Calu3 (cell line): ENCODE measurements at regions not wholly inside any gene's neighbourhood (a gene's known extent, or its start where the extent isn't known, plus 50 kb on each side); places are given as distances from the start of the nearest gene placed in this dataset.

ENCODE experiments used
- BruUV-seq: library from RNA; stranded (reverse); fragments of 400-500 nt; replicated peaks from 2 replicates; lab custom pipeline; 2021; lab: Mats Ljungman, UMichigan
- CTCF ChIA-PET: fragments of 300-600 bp; sonication (Branson Sonifier 250); formaldehyde crosslinking; loops from one replicate; lab custom pipeline; 2022; ENCODE audit warnings: antibody characterized with exemption; lab: Charles Lee
- DNase-seq: peaks from one replicate; pipeline ENCODE4 v3.0.0; 2022
- H3K27ac Mint-ChIP-seq: one replicate; pipeline ENCODE4 v1.8.0; 2022; ENCODE audit warnings: mixed read lengths; ENCODE audit not compliant: unreplicated experiment
- H3K27me3 Mint-ChIP-seq: one replicate; pipeline ENCODE4 v1.8.0; 2022; ENCODE audit warnings: mixed read lengths; ENCODE audit not compliant: unreplicated experiment
- H3K36me3 Mint-ChIP-seq: one replicate; pipeline ENCODE4 v1.8.0; 2022; ENCODE audit warnings: mild to moderate bottlenecking, moderate library complexity, mixed read lengths; ENCODE audit not compliant: insufficient read depth, unreplicated experiment
- H3K4me1 Mint-ChIP-seq: one replicate; pipeline ENCODE4 v1.8.0; 2022; ENCODE audit warnings: mild to moderate bottlenecking, low read depth, mixed read lengths; ENCODE audit not compliant: unreplicated experiment
- H3K4me3 Mint-ChIP-seq: one replicate; pipeline ENCODE4 v1.8.0; 2022; ENCODE audit warnings: mild to moderate bottlenecking, low read depth, moderate library complexity, mixed read lengths; ENCODE audit not compliant: unreplicated experiment
- H3K9me3 Mint-ChIP-seq: one replicate; pipeline ENCODE4 v1.8.0; 2022; ENCODE audit warnings: low read depth, mixed read lengths; ENCODE audit not compliant: unreplicated experiment
- CTCF ChIP-seq: fragments of 200-600 bp; IDR thresholded peaks from one replicate; pipeline ENCODE4 v1.8.0; 2022; ENCODE audit warnings: antibody characterized with exemption; ENCODE audit not compliant: unreplicated experiment
- intact Hi-C: fragments of 100-400 bp; cut with micrococcal nuclease; formaldehyde crosslinking; loops from one replicate; pipeline ENCODE4 v1.10.0; 2022; ENCODE audit not compliant: unreplicated experiment

DNA sequence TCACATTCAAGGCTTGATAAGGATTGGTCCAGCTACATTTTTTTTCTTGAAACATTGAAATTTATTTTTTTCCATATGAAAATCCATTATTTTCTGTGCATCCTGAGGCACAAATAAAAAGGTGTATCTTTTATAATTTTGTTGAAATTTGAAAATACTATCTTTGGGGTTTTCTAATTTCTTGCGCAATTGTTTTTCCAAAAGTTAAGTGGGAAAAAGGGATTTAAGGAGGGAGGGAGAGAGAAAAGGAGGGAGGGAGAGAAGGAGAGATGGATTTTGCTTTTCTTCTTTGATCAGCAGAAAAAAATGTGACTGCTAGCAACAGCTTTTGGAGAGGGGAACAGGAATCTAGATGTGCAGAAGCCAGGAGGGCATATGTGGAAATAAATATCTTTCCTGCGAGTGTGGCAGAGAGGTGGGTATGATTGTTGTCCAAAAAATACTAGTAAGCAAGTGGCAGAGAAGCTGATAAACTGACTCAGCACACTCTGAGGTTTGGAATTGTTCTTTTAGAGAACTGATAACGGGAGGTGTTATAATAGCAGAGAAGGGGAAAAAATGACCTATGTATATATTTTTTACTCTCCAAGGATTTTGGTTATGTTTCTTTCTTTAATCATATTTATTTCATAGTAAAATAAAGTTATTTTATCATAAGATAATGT, 61.2 kb upstream of the EDNRB start:
- H3K27me3 Mint-ChIP-seq = no peaks in the 10 kb centered on the region
- BruUV-seq = no TSS peak
- H3K9me3 Mint-ChIP-seq = peaks cover 1% of the 10 kb centered on the region
- H3K36me3 Mint-ChIP-seq = no peaks in the 10 kb centered on the region
- DNase-seq = no peak
- intact Hi-C loops = no loop called here
- TF ChIP-seq CTCF = no peak
- peak overlapping the region; percentile 76 for H3K27ac Mint-ChIP-seq
- H3K4me1 Mint-ChIP-seq = no peaks in the 10 kb centered on the region
- CTCF ChIA-PET = no interaction called here
- no peak overlapping the region for H3K4me3 Mint-ChIP-seq

GRCh38 chr13:77975358-77976042, 56.9 kb upstream of the EDNRB start:
- Mint-ChIP-seq H3K27me3 (no peaks in the 10 kb centered on the region), H3K36me3 (no peaks in the 10 kb centered on the region), H3K4me3 (no peak overlapping the region), H3K4me1 (no peaks in the 10 kb centered on the region), H3K9me3 (peaks cover 3% of the 10 kb centered on the region), H3K27ac (no peak overlapping the region)
- TF ChIP-seq CTCF = no peak
- intact Hi-C loops = no loop called here
- BruUV-seq = no TSS peak
- CTCF ChIA-PET = no interaction called here
- no peak for DNase-seq

DNA sequence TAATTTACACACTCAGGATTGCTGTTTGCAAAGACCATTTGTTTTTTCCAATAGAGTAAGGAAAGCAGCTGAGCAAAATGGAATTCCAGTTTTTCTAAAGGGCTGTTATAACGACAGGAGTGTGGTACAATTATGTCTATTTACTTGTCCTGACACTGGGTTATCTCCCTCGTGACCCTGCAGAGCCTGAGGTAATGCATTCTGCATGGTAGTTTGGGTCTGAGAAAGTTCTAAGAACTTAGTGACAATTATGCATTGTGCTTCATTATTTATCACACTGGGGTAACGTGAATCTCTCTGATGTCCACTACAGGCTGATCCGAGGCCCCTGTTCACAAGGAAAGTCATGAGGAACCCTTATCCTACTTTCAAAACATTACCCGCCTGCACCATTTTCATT, 50.7 kb upstream of the EDNRB start:
- Mint-ChIP-seq H3K36me3 (no peaks in the 10 kb centered on the region), H3K4me1 (no peaks in the 10 kb centered on the region), H3K27ac (no peak overlapping the region), H3K27me3 (no peaks in the 10 kb centered on the region), H3K9me3 (no peaks in the 10 kb centered on the region), H3K4me3 (no peak overlapping the region)
- intact Hi-C loops = no loop called here
- no peak for DNase-seq
- BruUV-seq = no TSS peak
- CTCF ChIA-PET = no interaction called here
- TF ChIP-seq CTCF = no peak
